Psoas muscle (tissue), 7 donors: ENCODE measurements at regions not wholly inside any gene's neighbourhood (a gene's known extent, or its start where the extent isn't known, plus 50 kb on each side); places are given as distances from the start of the nearest gene placed in this dataset.

ENCODE experiments used
- ATAC-seq, 4 donors: fragments of 200-7000 bp; cut with Tn5 transposase; one replicate each; pipeline ENCODE4 v1.9.1; 2020; ENCODE audit warnings: moderate library complexity in 3 of 4, mild to moderate bottlenecking in 2 of 4
- DNase-seq, 2 donors: peaks; one replicate each; pipeline ENCODE4 v3.0.0-alpha.2; 2020
- H3K27ac ChIP-seq: fragments of 200-600 bp; one replicate; pipeline ENCODE4 v1.8.0; 2022
- H3K27me3 ChIP-seq, 3 donors: fragments of 200-600 bp in 1 of 3; one replicate each; pipeline versions ENCODE4 v1.6.1 to v1.8.0; 2013 to 2022; ENCODE audit warnings: low read length in 2 of 3, mild to moderate bottlenecking in 2 of 3, moderate library complexity in 1 of 3; ENCODE audit not compliant: insufficient read depth in 3 of 3
- H3K36me3 ChIP-seq, 2 donors: fragments of 200-600 bp in 1 of 2; one replicate each; pipeline versions ENCODE4 v1.6.1 to v1.8.0; 2013 to 2022; ENCODE audit warnings: low read depth in 1 of 2, mild to moderate bottlenecking in 1 of 2, moderate library complexity in 1 of 2; ENCODE audit not compliant: insufficient read depth in 1 of 2
- H3K4me1 ChIP-seq: fragments of 200-600 bp; one replicate; pipeline ENCODE4 v1.8.0; 2022
- H3K4me3 ChIP-seq: fragments of 200-600 bp; one replicate; pipeline ENCODE4 v1.8.0; 2022; ENCODE audit warnings: mild to moderate bottlenecking
- H3K9me3 ChIP-seq: fragments of 200-600 bp; one replicate; pipeline ENCODE4 v1.8.0; 2022
- WGBS, 3 donors: extraction: QIAGEN DNeasy Blood & Tissue Kit; methylation state at CpG; one replicate each; pipeline versions ENCODE4 v1.1.6 to v1.1.7; 2013; 5-methylcytosine and 5-hydroxymethylcytosine counted together
- intact Hi-C, 2 donors: fragments of 100-400 bp; cut with DNase I; formaldehyde crosslinking; loops; one replicate each; pipeline versions ENCODE4 v1.11.0 to v1.14.2; 2022
- TF ChIP-seq, protein P1 (sequence below): fragments of 200-600 bp; IDR thresholded peaks from one replicate; pipeline ENCODE4 v1.8.0; 2022; ENCODE audit warnings: antibody characterized with exemption
- donor health status: healthy with polysubstance abuse.
- donor health status: DM: no; HTN: no; CAD: no; lungs with moderate emphysema.
- donor health status: Bipolar disorder and iron deficiency.
- donor health status: healthy.
- donor health status: DM: yes; HTN: yes; CAD: no.
- donor health status: DM: no; HTN: no; CAD: no.
- donor health status: DM: yes; HTN: yes; CAD: no.

DNA sequence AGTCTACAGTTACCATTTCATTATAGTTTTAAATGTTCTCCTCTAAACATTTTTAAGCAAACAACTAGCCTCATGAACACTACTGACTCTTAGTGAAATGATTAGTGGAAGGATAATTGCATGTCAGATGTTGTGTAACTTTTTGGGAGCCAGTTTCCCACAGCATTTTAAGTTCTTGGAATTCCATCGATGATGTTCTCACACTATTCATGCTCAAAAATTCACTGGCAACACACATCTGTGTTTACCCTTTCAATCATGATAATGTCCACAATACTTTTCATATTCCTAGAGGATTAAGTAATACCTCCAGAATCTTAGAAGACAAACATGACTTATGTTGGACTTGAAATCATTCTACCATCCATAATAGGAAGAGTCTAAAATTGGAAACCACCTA is 678.1 kb upstream of the ID4 start:
- ATAC-seq (no peak), DNase-seq (no peak)
- Histone ChIP-seq H3K9me3 (no peaks in the 10 kb centered on the region), H3K27me3 (no peaks in the 10 kb centered on the region), H3K36me3 (no peaks in the 10 kb centered on the region), H3K4me3 (no peak overlapping the region), H3K4me1 (no peaks in the 10 kb centered on the region), H3K27ac (no peak overlapping the region)
- TF ChIP-seq, protein P1, sequence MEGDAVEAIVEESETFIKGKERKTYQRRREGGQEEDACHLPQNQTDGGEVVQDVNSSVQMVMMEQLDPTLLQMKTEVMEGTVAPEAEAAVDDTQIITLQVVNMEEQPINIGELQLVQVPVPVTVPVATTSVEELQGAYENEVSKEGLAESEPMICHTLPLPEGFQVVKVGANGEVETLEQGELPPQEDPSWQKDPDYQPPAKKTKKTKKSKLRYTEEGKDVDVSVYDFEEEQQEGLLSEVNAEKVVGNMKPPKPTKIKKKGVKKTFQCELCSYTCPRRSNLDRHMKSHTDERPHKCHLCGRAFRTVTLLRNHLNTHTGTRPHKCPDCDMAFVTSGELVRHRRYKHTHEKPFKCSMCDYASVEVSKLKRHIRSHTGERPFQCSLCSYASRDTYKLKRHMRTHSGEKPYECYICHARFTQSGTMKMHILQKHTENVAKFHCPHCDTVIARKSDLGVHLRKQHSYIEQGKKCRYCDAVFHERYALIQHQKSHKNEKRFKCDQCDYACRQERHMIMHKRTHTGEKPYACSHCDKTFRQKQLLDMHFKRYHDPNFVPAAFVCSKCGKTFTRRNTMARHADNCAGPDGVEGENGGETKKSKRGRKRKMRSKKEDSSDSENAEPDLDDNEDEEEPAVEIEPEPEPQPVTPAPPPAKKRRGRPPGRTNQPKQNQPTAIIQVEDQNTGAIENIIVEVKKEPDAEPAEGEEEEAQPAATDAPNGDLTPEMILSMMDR: no peak
- 11 to 31% (median 18%) methylated on average over 1 of the region's 1 CpG for WGBS, 3 donors
- intact Hi-C loops: no loop called here

DNA sequence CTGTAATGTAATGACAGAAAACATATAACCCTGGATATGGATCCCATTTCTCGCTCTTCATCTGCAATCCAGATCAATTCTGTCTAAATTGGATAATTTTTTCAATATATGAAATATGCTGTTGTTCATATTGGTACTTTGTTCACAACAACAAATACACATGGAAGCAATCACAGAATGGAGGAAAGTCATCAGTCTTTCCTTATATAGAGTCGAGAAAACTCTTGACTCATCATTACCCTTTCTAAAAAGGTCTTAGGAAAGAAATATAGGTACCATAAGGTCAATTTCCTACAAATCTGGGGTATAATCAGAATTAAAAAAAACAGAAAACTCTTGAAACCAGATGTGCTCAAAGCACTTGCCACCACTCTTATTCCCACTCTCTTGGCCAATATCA is 677.6 kb upstream of the ID4 start:
- Histone ChIP-seq H3K36me3 (no peaks in the 10 kb centered on the region), H3K27me3 (no peaks in the 10 kb centered on the region), H3K27ac (no peak overlapping the region), H3K4me3 (no peak overlapping the region), H3K9me3 (no peaks in the 10 kb centered on the region), H3K4me1 (no peaks in the 10 kb centered on the region)
- 70 to 79% (median 73%) methylated on average over 2 of the region's 2 CpGs for whole genome bisulfite sequencing, 3 donors
- intact Hi-C loops: no loop called here
- no peak for ATAC-seq
- DNase-seq: no peak
- TF ChIP-seq, protein P1: no peak

DNA sequence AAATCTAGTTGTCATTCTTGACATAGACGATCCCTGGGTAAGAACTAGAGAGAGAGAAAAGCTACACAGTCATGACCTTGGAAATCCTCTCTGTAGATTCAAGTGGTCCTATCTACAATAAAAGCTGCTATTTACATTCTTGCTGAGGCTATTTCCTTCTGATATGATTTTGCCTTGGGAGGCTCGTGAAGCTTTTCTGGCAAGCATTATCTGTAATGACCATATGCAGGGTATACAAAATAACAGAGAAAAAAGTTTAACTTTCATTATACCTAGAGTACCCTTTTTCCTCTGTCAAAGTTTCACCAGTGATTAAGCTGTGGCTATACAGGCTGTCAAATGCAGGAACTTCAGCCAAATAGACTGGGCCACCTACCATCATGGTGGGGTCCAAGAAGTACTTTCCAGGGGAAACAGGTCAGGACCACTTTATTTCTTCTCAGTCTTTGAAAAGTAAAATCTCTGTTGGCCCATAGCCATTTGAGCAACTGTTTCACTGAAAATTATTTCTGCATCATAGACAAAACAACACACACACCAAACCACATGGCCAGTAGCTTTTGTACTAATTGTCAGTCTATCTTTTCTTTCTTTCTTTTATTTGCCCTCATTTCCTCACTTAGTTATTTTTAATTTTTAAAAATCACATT is 677.0 kb upstream of the ID4 start:
- TF ChIP-seq, protein P1: no peak
- DNase-seq (no peak), ATAC-seq (no peak)
- no peaks in the 10 kb centered on the region for H3K9me3 ChIP-seq
- H3K27me3 ChIP-seq: no peaks in the 10 kb centered on the region
- H3K4me3 ChIP-seq: no peak overlapping the region
- no peaks in the 10 kb centered on the region for H3K36me3 ChIP-seq
- intact Hi-C loops: no loop called here
- H3K27ac ChIP-seq: no peak overlapping the region
- no peaks in the 10 kb centered on the region for H3K4me1 ChIP-seq
- WGBS, 3 donors: 26 to 32% (median 29%) methylated on average over 2 of the region's 2 CpGs

DNA sequence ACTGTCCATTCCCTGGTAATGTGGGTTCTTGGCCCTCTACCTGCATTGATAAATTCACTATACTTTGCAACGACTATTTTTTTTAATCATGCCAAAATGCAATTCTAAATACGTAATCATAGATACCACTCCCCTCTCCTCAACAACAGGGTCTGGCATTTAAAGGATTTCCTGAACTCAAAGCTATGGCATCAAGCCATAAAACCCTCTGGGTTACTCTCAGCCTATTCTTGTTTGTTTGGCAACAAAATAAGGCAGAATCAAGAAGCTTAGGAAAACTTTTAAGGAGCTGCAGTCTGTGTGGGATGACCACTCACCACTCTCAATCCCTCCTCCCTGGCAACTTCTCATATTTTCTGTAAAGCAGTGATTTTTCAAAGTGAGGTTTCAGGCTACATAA is 669.9 kb upstream of the ID4 start:
- no peaks in the 10 kb centered on the region for H3K9me3 ChIP-seq
- intact Hi-C loops: no loop called here
- ATAC-seq (no peak), DNase-seq (no peak)
- H3K27me3 ChIP-seq: no peaks in the 10 kb centered on the region
- 31 to 40% (median 31%) methylated on average over 2 of the region's 2 CpGs for WGBS, 3 donors
- TF ChIP-seq, protein P1: no peak
- H3K4me3 ChIP-seq: no peak overlapping the region
- H3K4me1 ChIP-seq: no peaks in the 10 kb centered on the region
- no peaks in the 10 kb centered on the region for H3K36me3 ChIP-seq
- no peak overlapping the region for H3K27ac ChIP-seq

DNA sequence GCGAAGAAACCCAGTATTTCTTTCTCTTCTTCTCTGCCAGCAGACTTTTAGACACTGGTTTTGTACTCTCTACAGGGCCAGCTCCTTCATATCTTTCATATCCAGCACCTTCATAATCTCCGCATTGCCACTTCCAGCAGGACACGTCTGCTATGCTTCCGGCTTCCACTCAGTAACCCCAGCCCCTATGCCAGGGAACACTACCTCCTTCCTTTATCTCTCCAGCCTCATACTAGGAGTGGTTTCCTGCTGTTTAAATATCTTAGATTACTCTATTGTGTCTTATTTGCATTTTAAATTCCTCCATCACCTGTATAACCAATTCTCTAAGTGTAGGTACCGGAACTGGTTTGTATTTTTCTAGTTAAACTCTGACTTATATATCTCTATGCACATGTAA is 667.8 kb upstream of the ID4 start:
- 75 to 94% (median 90%) methylated on average over 5 of the region's 5 CpGs for WGBS, 3 donors
- H3K4me1 ChIP-seq: no peaks in the 10 kb centered on the region
- DNase-seq (no peak), ATAC-seq (no peak)
- H3K27me3 ChIP-seq: no peaks in the 10 kb centered on the region
- H3K9me3 ChIP-seq: no peaks in the 10 kb centered on the region
- no peak overlapping the region for H3K27ac ChIP-seq
- intact Hi-C loops: no loop called here
- TF ChIP-seq, protein P1: no peak
- no peak overlapping the region for H3K4me3 ChIP-seq
- no peaks in the 10 kb centered on the region for H3K36me3 ChIP-seq
